Cardiac septum (tissue), 1 donor: ENCODE measurements at regions not wholly inside any gene's neighbourhood (a gene's known extent, or its start where the extent isn't known, plus 50 kb on each side); places are given as distances from the start of the nearest gene placed in this dataset.
"Not testable (repeated sequence)": the region's sequence is repeated elsewhere in the genome, so short reads cannot be mapped to it uniquely, and the experiment has no call there.

Experiments used
- DNase-seq: peaks from one replicate; pipeline ENCODE4 v3.0.0-alpha.2; 2020; ENCODE audit warnings: low spot score
- intact Hi-C: fragments of 100-400 bp; cut with DNase I; formaldehyde crosslinking; loops from one replicate; pipeline ENCODE4 v1.14.0; 2022
- donor health status: DM: no; HTN: no; CAD: no.

DNA sequence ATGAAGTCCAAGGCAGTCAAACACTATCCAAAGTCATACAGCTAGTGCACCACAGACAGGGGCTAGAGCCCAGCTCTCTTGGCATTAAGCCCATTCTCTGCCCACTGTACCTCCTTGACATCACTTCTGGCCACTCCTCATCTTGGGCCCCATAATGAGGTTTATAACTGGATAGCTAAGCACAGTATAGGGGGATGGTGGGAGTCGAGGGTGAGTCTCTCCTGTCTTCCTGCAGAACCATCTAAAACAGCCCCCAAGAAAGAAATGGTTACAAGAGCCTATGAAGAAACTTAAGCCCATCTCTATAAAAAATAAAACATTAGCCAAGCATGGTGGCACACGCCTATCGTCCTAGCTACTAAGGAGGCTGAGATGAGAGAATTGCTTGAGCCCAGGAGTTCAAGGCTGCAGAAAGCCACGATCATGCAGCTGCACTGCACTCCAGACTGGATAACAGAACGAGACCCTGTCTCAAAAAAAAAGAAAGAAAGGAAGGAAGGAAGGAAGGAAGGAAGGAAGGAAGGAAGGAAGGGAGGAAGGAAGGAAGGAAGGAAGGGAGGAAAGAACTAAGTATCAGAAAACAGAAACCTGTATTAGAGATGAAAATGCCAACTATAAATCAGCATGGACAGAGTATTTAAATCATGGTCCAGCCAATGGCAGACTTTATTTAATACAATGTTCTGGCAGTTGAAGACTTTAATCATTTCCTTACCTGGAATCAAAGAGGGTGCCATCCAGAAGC, 134.3 kb upstream of the VOPP1 start:
- intact Hi-C loops: not testable (repeated sequence)

GRCh38 chr7:55705728-55706450, 133.6 kb upstream of the VOPP1 start:
- DNase-seq, intact Hi-C loops: not testable (repeated sequence)

More for the DNA sequence above, 134.3 kb upstream of the VOPP1 start:
- not testable (repeated sequence) for DNase-seq

DNA sequence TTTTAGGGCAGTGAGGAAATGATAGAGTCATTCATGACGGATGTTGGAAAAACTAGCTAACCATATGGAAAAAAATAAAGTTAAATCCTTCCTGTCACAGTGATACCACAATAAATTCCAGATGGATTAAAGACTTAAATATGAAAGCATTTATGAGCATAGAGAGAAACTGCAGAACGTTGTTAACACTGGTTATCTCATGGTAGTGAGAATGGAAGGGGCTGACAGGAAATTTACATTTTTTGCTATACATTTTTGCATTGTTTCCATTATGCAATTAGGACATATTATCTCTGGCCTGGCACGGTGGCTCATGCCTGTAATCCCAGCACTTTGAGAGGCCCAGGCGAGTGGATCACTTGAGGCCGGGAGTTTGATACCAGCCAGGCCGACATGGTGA, 130.5 kb upstream of the VOPP1 start:
- intact Hi-C loops, DNase-seq: not testable (repeated sequence)

GRCh38 chr7:55699450-55699842, 127.1 kb upstream of the VOPP1 start:
- DNase-seq, intact Hi-C loops: not testable (repeated sequence)

- intact Hi-C loops: not testable (repeated sequence)
These were observed 126.5 kb upstream of the VOPP1 start for GRCh38 chr7:55698607-55699449.

GRCh38 chr7:55695893-55696701, 123.8 kb upstream of the VOPP1 start:
- intact Hi-C loops, DNase-seq: not testable (repeated sequence)

More at GRCh38 chr7:55698607-55699449, 126.5 kb upstream of the VOPP1 start:
- not testable (repeated sequence) for DNase-seq

DNA sequence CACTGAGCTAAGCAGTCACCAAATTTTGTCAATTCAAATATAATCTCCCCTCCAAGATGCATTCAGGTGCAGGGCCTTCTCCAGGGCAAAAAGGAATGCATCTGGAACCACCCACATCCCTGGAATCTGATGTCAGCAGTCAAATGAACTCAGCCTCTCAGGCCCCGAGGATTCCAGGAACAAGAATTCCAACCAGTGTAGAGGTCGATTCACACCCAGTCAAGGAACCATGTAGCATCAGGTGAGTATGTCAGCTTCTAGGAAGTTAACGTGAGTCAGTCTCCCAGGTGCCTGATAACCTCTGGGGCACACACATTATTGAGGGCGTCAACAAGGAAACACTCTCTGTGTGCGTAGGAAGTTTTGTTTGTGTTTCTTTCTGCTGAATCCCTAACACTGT, 122.2 kb upstream of the VOPP1 start:
- intact Hi-C loops, DNase-seq: not testable (repeated sequence)

GRCh38 chr7:55688684-55689681, 116.7 kb upstream of the VOPP1 start:
- intact Hi-C loops: not testable (repeated sequence)
- peak; percentile 77 for DNase-seq

- DNase-seq, intact Hi-C loops: not testable (repeated sequence)
These were observed 116.0 kb upstream of the VOPP1 start for GRCh38 chr7:55688261-55688660.

GRCh38 chr7:55687252-55687651, 115.0 kb upstream of the VOPP1 start:
- intact Hi-C loops, DNase-seq: not testable (repeated sequence)

- DNase-seq, intact Hi-C loops: not testable (repeated sequence)
These were observed 114.5 kb upstream of the VOPP1 start for GRCh38 chr7:55686771-55687170.

DNA sequence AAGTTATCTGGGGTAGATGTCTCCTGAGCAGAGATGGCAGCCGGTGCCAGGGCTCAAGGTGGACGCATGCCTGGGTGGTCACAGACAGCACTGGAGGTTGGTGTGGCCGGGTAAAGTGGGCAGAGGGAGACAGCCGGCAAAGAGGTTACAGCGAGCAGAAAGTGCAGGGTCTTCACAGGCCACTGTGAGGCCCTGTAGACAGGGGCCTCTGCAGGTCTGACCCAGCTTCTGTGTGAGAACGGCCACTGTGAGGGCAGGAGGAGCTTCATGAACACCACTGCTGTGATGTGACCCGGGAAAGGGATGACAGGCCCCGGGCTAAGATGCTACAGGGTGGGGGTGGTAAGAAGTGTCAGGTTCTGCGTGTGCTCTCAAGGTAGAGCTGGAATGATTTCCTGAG, 111.2 kb upstream of the VOPP1 start:
- intact Hi-C loops, DNase-seq: not testable (repeated sequence)

GRCh38 chr7:55675589-55675988, 103.3 kb upstream of the VOPP1 start:
- intact Hi-C loops: not testable (repeated sequence)

DNA sequence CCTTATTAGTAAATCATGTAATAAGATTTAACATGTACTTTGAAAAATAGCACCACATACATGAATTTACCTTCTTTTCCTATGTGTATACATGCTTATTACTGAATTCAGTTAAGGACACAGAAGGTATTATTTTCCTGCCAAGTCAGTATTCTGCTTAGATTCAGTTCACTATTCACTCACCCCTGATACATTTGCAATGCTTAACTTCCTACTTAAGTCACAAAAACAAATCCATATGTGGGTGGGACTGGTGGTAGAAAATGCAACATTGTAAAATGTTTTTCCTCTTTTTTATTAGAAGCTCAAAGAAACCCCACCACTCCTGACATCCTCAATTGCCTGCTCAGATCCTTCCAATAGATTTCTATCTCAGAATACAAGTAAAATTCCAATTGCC, 101.2 kb upstream of the VOPP1 start:
- DNase-seq, intact Hi-C loops: not testable (repeated sequence)

More at GRCh38 chr7:55675589-55675988, 103.3 kb upstream of the VOPP1 start:
- DNase-seq: not testable (repeated sequence)

DNA sequence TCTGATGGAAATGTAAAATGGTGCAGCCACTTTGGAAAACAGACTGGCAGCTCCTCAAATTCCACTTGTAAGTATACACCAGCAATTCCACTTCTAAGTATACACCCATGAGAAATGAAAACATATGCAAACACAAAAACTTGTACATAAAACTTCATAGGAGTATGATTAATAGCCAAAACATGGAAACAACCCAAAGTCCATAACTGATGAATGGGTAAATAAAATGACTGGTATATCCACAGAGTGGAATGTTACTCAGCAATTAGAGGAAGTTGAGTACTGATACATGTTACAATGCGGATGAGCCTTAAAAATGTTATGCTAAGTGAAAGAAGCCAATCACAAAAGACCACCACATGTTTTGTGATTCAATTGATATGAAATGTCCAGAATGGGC, 99.8 kb upstream of the VOPP1 start:
- intact Hi-C loops, DNase-seq: not testable (repeated sequence)

GRCh38 chr7:55657654-55658053, 85.4 kb upstream of the VOPP1 start:
- no peak for DNase-seq
- intact Hi-C loops: no loop called here

- intact Hi-C loops: no loop called here
These were observed 78.8 kb upstream of the VOPP1 start for GRCh38 chr7:55651057-55651456.

DNA sequence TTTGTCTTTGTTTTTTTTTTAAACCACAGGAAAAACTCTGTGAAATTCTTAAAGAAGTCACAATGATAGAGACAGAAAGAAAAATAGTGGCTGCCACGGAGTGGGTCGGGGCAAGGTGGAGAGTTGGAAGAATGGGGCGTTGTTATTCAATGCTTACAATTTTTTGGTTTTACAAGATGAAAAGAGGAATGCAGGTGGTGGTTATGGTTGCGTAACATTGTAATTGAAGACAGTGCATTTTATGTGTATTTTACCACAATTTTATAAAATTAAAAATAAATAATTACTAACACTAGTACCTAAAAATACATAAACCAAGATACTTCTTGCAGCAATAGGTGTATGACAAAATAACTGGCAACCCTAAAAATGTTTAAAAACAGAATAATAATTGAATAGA, 76.9 kb upstream of the VOPP1 start:
- no peak for DNase-seq
- intact Hi-C loops: no loop called here

More at GRCh38 chr7:55651057-55651456, 78.8 kb upstream of the VOPP1 start:
- DNase-seq: no peak
